IMR-90 (cell line): ENCODE measurements at regions not wholly inside any gene's neighbourhood (a gene's known extent, or its start where the extent isn't known, plus 50 kb on each side); places are given as distances from the start of the nearest gene placed in this dataset.

ENCODE experiments used
- ATAC-seq: fragments of 200-7000 bp; cut with Tn5 transposase; 2 replicates; pipeline ENCODE4 v1.9.1; 2020; ENCODE audit warnings: low read depth, mild to moderate bottlenecking, moderate library complexity
- BruUV-seq: library from RNA; stranded (reverse); fragments of 400-500 nt; replicated peaks from 2 replicates; lab custom pipeline; 2021; lab: Mats Ljungman, UMichigan
- CTCF ChIA-PET: fragments of 300-600 bp; formaldehyde crosslinking; extraction: SDS; loops from one replicate; lab custom pipeline; 2021; ENCODE audit warnings: antibody characterized with exemption; lab: Yijun Ruan, JAX
- POLR2A ChIA-PET: fragments of 300-600 bp; sonication (Branson Sonifier 250); formaldehyde crosslinking; loops from one replicate; lab custom pipeline; 2022; ENCODE audit warnings: antibody characterized with exemption; ENCODE audit not compliant: unreplicated experiment; lab: Charles Lee
- DNase-seq: peaks from one replicate; pipeline ENCODE4 v3.0.0; 2013
- H2AFZ ChIP-seq: replicated peaks from 2 replicates; pipeline ENCODE3; 2013; ENCODE audit warnings: low read length, mild to moderate bottlenecking; ENCODE audit not compliant: poor library complexity
- H2AK5ac ChIP-seq: 2 replicates; pipeline ENCODE4 v1.6.1; 2013; ENCODE audit warnings: low read depth, low read length, inconsistent platforms
- H2AK9ac ChIP-seq: replicated peaks from 2 replicates; pipeline ENCODE3; 2013; ENCODE audit warnings: mild to moderate bottlenecking, low read depth, low read length, moderate library complexity; ENCODE audit not compliant: poor library complexity
- H2BK120ac ChIP-seq: 2 replicates; pipeline ENCODE4 v1.6.1; 2013; ENCODE audit warnings: low read depth, low read length, inconsistent platforms
- H2BK15ac ChIP-seq: 3 replicates; pipeline ENCODE4 v1.6.1; 2013; ENCODE audit warnings: low read depth, low read length, inconsistent platforms
- H2BK20ac ChIP-seq: 2 replicates; pipeline ENCODE4 v1.6.1; 2013; ENCODE audit warnings: low read depth, mild to moderate bottlenecking, inconsistent platforms, low read length, moderate library complexity
- H2BK5ac ChIP-seq: 2 replicates; pipeline ENCODE4 v1.6.1; 2013; ENCODE audit warnings: mild to moderate bottlenecking, low read depth, low read length, inconsistent platforms; ENCODE audit not compliant: poor library complexity, severe bottlenecking
- H3K14ac ChIP-seq: replicated peaks from 2 replicates; pipeline ENCODE4 v1.6.1; 2013; ENCODE audit warnings: low read depth, low read length, inconsistent platforms
- H3K18ac ChIP-seq: 2 replicates; pipeline ENCODE4 v1.6.1; 2013; ENCODE audit warnings: low read depth, low read length, control low read depth
- H3K23ac ChIP-seq: 2 replicates; pipeline ENCODE4 v1.6.1; 2013; ENCODE audit warnings: low read depth, low read length, inconsistent platforms
- H3K27ac ChIP-seq: 2 replicates; pipeline ENCODE4 v1.5.1; 2013; ENCODE audit warnings: mild to moderate bottlenecking, control low read depth, low read length; ENCODE audit not compliant: insufficient read depth
- H3K27me3 ChIP-seq: 2 replicates; pipeline ENCODE4 v1.6.1; 2013; ENCODE audit warnings: low read length; ENCODE audit not compliant: control insufficient read depth, insufficient read depth
- H3K36me3 ChIP-seq: 2 replicates; pipeline ENCODE4 v1.6.1; 2013; ENCODE audit warnings: low read length, mixed read lengths; ENCODE audit not compliant: control insufficient read depth, insufficient read depth
- H3K4ac ChIP-seq: 2 replicates; pipeline ENCODE4 v1.6.1; 2013; ENCODE audit warnings: low read depth, low read length, inconsistent platforms
- H3K4me1 ChIP-seq: 2 replicates; pipeline ENCODE4 v1.6.1; 2013; ENCODE audit warnings: low read length, mixed read lengths; ENCODE audit not compliant: control insufficient read depth, insufficient read depth
- H3K4me2 ChIP-seq: 2 replicates; pipeline ENCODE4 v1.6.1; 2013; ENCODE audit warnings: low read depth, mild to moderate bottlenecking, control low read depth, low read length, moderate library complexity
- H3K4me3 ChIP-seq: 2 replicates; pipeline ENCODE4 v1.5.1; 2013; ENCODE audit warnings: low read depth, mild to moderate bottlenecking, control low read depth, low read length, moderate library complexity; ENCODE audit not compliant: insufficient read depth
- H3K56ac ChIP-seq: 2 replicates; pipeline ENCODE4 v1.6.1; 2013; ENCODE audit warnings: low read length, inconsistent platforms; ENCODE audit not compliant: insufficient read depth; ENCODE audit errors: extremely low read depth
- H3K79me1 ChIP-seq, 2 experiments: 2 replicates each; pipeline ENCODE4 v1.6.1; 2013; ENCODE audit warnings: low read length in 2 of 2, inconsistent platforms in 1 of 2, low read depth in 1 of 2
- H3K9ac ChIP-seq: 2 replicates; pipeline ENCODE4 v1.6.1; 2013; ENCODE audit warnings: low read depth, low read length, control low read depth
- H3K9me1 ChIP-seq: 2 replicates; pipeline ENCODE4 v1.6.1; 2013; ENCODE audit warnings: low read length, inconsistent platforms; ENCODE audit not compliant: insufficient read depth
- H3K9me3 ChIP-seq: 2 replicates; pipeline ENCODE4 v1.6.1; 2013; ENCODE audit warnings: low read length; ENCODE audit not compliant: control insufficient read depth, insufficient read depth
- H4K20me1 ChIP-seq: 2 replicates; pipeline ENCODE4 v1.6.1; 2013; ENCODE audit warnings: low read length, inconsistent platforms; ENCODE audit not compliant: insufficient read depth
- H4K5ac ChIP-seq: 2 replicates; pipeline ENCODE4 v1.6.1; 2013; ENCODE audit warnings: mild to moderate bottlenecking, low read depth, low read length, control low read depth
- H4K8ac ChIP-seq, 2 experiments: 2 replicates each; pipeline ENCODE4 v1.6.1; 2013; ENCODE audit warnings: low read depth in 2 of 2, low read length in 2 of 2, control low read depth in 1 of 2, inconsistent platforms in 1 of 2
- H4K91ac ChIP-seq: 2 replicates; pipeline ENCODE4 v1.6.1; 2013; ENCODE audit warnings: low read depth, low read length, inconsistent platforms; ENCODE audit not compliant: insufficient read depth
- CEBPB ChIP-seq: IDR thresholded peaks from 2 replicates; pipeline ENCODE4 v1.6.1; 2012; ENCODE audit warnings: low read depth, low read length, improper control_type of control experiment
- CHD1 ChIP-seq: IDR thresholded peaks from 2 replicates; pipeline ENCODE4 v1.6.1; 2012; ENCODE audit warnings: low read depth, low read length, improper control_type of control experiment
- CTCF ChIP-seq: conservative IDR thresholded peaks from 2 replicates; pipeline ENCODE4 v1.5.1; 2012; ENCODE audit warnings: mild to moderate bottlenecking, low read depth, low read length, improper control_type of control experiment
- ELK1 ChIP-seq: fragments of 150-350 bp; IDR thresholded peaks from 2 replicates; pipeline ENCODE4 v1.6.1; 2016; ENCODE audit warnings: low read depth, mild to moderate bottlenecking, low read length, moderate library complexity, borderline replicate concordance
- FOS ChIP-seq: fragments of 150-350 bp; IDR thresholded peaks from 2 replicates; pipeline ENCODE4 v1.6.1; 2016; ENCODE audit warnings: low read depth, low read length
- MAFK ChIP-seq: IDR thresholded peaks from 2 replicates; pipeline ENCODE4 v1.6.1; 2012; ENCODE audit warnings: low read depth, low read length, improper control_type of control experiment
- MAZ ChIP-seq: IDR thresholded peaks from 2 replicates; pipeline ENCODE4 v1.6.1; 2012; ENCODE audit warnings: low read depth, mild to moderate bottlenecking, low read length, improper control_type of control experiment, moderate library complexity, borderline replicate concordance
- NFE2L2 ChIP-seq: fragments of 150-350 bp; IDR thresholded peaks from 2 replicates; pipeline ENCODE4 v1.6.1; 2016; ENCODE audit warnings: low read depth, mild to moderate bottlenecking, low read length
- POLR2A ChIP-seq: IDR thresholded peaks from 2 replicates; pipeline ENCODE4 v1.6.1; 2012; ENCODE audit warnings: mild to moderate bottlenecking, low read depth, low read length
- RAD21 ChIP-seq: IDR thresholded peaks from 2 replicates; pipeline ENCODE4 v1.6.1; 2012; ENCODE audit warnings: low read length, improper control_type of control experiment
- RCOR1 ChIP-seq: IDR thresholded peaks from 2 replicates; pipeline ENCODE4 v1.6.1; 2012; ENCODE audit warnings: mild to moderate bottlenecking, low read length, improper control_type of control experiment; ENCODE audit not compliant: insufficient replicate concordance
- RFX5 ChIP-seq: IDR thresholded peaks from 2 replicates; pipeline ENCODE4 v1.8.0; 2012; ENCODE audit warnings: low read depth, mild to moderate bottlenecking, low read length, moderate library complexity
- SMC3 ChIP-seq: fragments of 150-350 bp; IDR thresholded peaks from 2 replicates; pipeline ENCODE4 v1.6.1; 2016; ENCODE audit warnings: low read depth, mild to moderate bottlenecking, antibody characterized with exemption, low read length, moderate library complexity
- WGBS, 2 experiments: methylation state at CpG; one replicate each; pipeline versions ENCODE4 v1.1.5 to v1.1.7; 2013; ENCODE audit warnings: missing lambda C conversion rate in 2 of 2; ENCODE audit not compliant: insufficient read length in 1 of 2; ENCODE audit errors: extremely low coverage in 2 of 2; 5-methylcytosine and 5-hydroxymethylcytosine counted together
- dilution Hi-C: fragments of 300-500 bp; cut with HindIII; formaldehyde crosslinking; loops from one replicate; pipeline ENCODE4 v1.14.3; 2018; ENCODE audit warnings: low sequenced_read_pairs; ENCODE audit not compliant: unreplicated experiment
- in situ Hi-C: fragments of 300-500 bp; cut with MboI; formaldehyde crosslinking; loops from 3 replicates; pipeline ENCODE4 v1.14.3; 2019; ENCODE audit warnings: low sequenced_read_pairs, inconsistent platforms, mixed read lengths
- intact Hi-C: fragments of 100-400 bp; cut with micrococcal nuclease; formaldehyde crosslinking; loops from 2 replicates; pipeline ENCODE4 v1.10.0; 2022

- ATAC-seq: no peak
- ChIA-PET POLR2A (no interaction called here), CTCF (no interaction called here)
- H3K18ac ChIP-seq: no peak overlapping the region
- no peak overlapping the region for H3K4ac ChIP-seq
- intact Hi-C loops: no loop called here
- DNase-seq: no peak
- WGBS, 2 experiments: no CpG with 5 or more reads among the region's 3 CpGs
- no peaks in the 10 kb centered on the region for H3K9me1 ChIP-seq
- TF ChIP-seq POLR2A (no peak), SMC3 (no peak), CHD1 (no peak), MAZ (no peak), CTCF (no peak), NFE2L2 (no peak), MAFK (no peak), RCOR1 (no peak), ELK1 (no peak), RFX5 (no peak), FOS (no peak), RAD21 (no peak), CEBPB (no peak)
- no peak overlapping the region for H4K8ac ChIP-seq
- no peak overlapping the region for H2AFZ ChIP-seq
- dilution Hi-C loops: no loop called here
- H2BK120ac ChIP-seq: no peak overlapping the region
- no peaks in the 10 kb centered on the region for H4K20me1 ChIP-seq
- no peak overlapping the region for H3K4me3 ChIP-seq
- H3K14ac ChIP-seq: no peak overlapping the region
- H2BK15ac ChIP-seq: no peak overlapping the region
- no peaks in the 10 kb centered on the region for H3K36me3 ChIP-seq
- BruUV-seq: no TSS peak
- H3K23ac ChIP-seq: no peak overlapping the region
- H2BK5ac ChIP-seq: no peak overlapping the region
- H4K5ac ChIP-seq: no peak overlapping the region
- H3K4me1 ChIP-seq: no peaks in the 10 kb centered on the region
- H3K9ac ChIP-seq: no peak overlapping the region
- H2AK9ac ChIP-seq: no peak overlapping the region
- H4K91ac ChIP-seq: no peak overlapping the region
- H2BK20ac ChIP-seq: no peak overlapping the region
- H3K27ac ChIP-seq: no peak overlapping the region
- H3K79me1 ChIP-seq: no peaks in the 10 kb centered on the region
- H2AK5ac ChIP-seq: no peak overlapping the region
- no peak overlapping the region for H3K56ac ChIP-seq
- no peaks in the 10 kb centered on the region for H3K9me3 ChIP-seq
- no peaks in the 10 kb centered on the region for H3K27me3 ChIP-seq
- in situ Hi-C loops: no loop called here
- H3K4me2 ChIP-seq: no peak overlapping the region
These were observed 52.8 kb upstream of the FOXD3 start for GRCh38 chr1:63269571-63269970.
